ENCODE measurements at regions not wholly inside any gene's neighbourhood (a gene's known extent, or its start where the extent isn't known, plus 50 kb on each side); places are given as distances from the start of the nearest gene placed in this dataset.

GRCh38 chr2:76270096-76270710 is 559.5 kb upstream of the GCFC2 start:
- no peak for DNase-seq (ENCODE audit: low read depth in 3 of 3, low spot score in 1 of 3)

DNA sequence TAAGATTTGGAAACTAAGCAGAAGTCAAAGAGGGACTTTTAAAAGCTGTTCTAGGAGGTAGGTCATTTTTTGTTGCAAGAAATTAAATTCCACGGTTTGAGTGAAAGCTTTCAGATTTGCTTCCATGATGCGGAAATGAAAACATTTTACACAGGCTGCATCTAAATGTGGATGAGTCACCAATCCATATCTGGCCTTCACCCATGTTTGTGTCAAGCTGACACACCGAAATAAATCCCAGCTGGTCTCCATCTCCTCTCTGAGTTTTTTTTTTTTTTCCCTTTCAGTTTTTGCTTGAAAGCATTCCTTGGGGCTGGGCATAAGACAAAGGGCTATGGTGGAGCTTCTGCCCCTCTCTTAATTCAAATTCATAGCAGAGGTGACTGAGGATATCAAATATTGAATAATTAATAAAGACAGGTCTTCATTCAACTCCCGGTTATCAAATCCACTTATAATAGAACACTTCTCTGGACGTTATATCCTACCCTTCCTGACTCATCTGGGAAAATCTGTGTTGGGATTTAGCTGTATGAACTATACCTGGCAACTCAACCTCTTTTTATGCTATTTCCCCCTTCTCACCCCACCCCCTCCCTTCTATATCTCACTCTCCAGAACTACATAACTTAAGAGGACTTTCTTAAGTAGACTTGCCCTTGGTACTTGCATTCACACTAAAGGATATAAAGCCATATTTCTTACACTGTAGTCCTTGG is 558.3 kb upstream of the GCFC2 start:
- no peak for DNase-seq (ENCODE audit: low read depth in 3 of 3, low spot score in 1 of 3)

DNA sequence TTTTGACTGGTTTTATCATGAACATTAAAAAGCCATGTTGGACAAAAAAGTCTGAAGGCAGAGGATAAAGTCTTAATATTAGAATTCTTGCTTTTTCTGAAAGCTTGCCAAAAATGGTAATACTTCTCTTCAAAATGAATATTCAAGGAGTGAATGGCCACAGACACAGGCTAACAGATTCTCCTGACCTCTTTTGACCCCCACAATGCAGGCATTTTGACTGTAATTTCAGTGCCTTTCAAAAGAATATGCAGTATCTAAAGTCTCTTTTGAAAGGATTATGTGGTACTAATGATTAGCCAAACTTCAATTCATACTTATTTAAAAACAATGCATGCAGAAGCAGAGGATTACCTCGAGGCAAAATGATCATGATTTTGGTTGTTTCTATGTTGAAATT is 557.8 kb upstream of the GCFC2 start:
- no peak for DNase-seq (ENCODE audit: low read depth in 3 of 3, low spot score in 1 of 3)

- no peak for DNase-seq (ENCODE audit: low read depth in 3 of 3, low spot score in 1 of 3)
These were observed 547.1 kb upstream of the GCFC2 start for GRCh38 chr2:76257802-76258201.

GRCh38 chr2:76256458-76257088 is 545.9 kb upstream of the GCFC2 start:
- DNase-seq (ENCODE audit: low read depth in 3 of 3, low spot score in 1 of 3): no peak

GRCh38 chr2:76252704-76253103 is 542.0 kb upstream of the GCFC2 start:
- no peak for DNase-seq (ENCODE audit: low read depth in 3 of 3, low spot score in 1 of 3)

- no peak for DNase-seq (ENCODE audit: low read depth in 3 of 3, low spot score in 1 of 3)
These were observed 540.6 kb upstream of the GCFC2 start for GRCh38 chr2:76251342-76251741.

DNA sequence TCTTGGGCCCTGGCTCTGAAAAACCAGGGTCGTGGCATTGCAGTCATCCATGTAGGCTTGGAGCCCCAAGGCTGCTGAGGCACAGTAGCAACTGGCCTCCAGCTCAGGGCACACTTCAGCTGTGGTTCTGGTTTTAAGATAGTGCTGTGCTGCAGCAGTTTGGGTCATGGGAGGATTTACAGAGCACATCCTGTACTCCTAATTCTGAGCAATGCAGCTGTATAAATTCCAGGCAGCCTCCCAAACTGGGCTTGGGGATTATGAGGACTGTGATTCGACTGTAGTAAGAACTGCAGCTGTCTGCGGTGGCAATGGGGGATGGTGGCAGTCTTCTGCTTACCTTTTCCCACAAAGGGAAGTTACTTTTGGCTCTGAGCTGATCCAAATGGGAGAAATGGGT is 536.3 kb upstream of the GCFC2 start:
- DNase-seq (ENCODE audit: low read depth in 3 of 3, low spot score in 1 of 3): no peak

GRCh38 chr2:76211991-76212985 is 501.6 kb upstream of the GCFC2 start:
- DNase-seq (ENCODE audit: low read depth in 3 of 3, low spot score in 1 of 3): no peak

GRCh38 chr2:76210551-76210950 is 499.8 kb upstream of the GCFC2 start:
- no peak for DNase-seq (ENCODE audit: low read depth in 3 of 3, low spot score in 1 of 3)

GRCh38 chr2:76204048-76204447 is 493.3 kb upstream of the GCFC2 start:
- no peak for DNase-seq (ENCODE audit: low read depth in 3 of 3, low spot score in 1 of 3)

GRCh38 chr2:76202866-76203265 is 492.2 kb upstream of the GCFC2 start:
- DNase-seq (ENCODE audit: low read depth in 3 of 3, low spot score in 1 of 3): no peak

GRCh38 chr2:76197842-76198448 is 487.2 kb upstream of the GCFC2 start:
- peak in 1 of 3 donors; percentile 3 for DNase-seq (ENCODE audit: low read depth in 3 of 3, low spot score in 1 of 3)

DNA sequence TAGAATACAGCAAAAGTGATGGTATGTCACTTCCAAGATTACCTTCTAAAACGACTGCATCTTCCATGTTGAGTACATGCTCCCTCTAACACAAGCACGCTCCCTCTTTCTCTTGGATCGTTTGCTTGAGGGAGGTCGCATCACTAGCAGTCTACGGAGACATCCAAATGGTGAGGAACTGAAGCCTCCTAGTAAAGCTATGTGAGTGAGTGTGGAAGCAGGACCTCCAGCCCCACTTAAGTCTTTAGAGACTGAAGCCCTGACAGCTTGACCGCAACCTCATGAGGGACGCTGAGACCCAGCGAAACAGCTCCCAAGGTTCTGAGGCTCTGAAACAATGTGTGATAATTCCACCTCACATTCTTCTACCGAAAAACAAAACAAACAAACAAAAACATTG is 486.7 kb upstream of the GCFC2 start:
- DNase-seq (ENCODE audit: low read depth in 3 of 3, low spot score in 1 of 3): no peak

- DNase-seq (ENCODE audit: low read depth in 3 of 3, low spot score in 1 of 3): no peak
These were observed 483.5 kb upstream of the GCFC2 start for GRCh38 chr2:76194031-76194775.

DNA sequence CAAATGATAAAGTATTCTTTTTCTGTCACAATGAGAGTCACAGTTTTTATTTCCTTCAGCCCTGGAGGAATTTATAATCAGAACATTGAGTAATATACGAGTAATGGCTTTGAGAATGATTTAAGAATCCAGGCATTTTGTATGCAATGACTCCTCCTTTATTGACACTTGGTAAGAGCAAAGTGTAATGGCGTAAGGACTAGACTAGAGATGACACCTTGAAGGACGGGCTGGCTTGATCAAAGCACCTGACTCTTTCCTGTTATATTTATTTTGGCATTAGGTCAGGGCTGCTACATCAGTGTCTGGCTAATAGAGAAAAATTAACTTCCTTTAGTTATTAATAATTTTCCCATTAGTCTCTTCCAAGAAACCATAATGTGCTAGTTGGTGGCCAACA is 482.4 kb upstream of the GCFC2 start:
- DNase-seq (ENCODE audit: low read depth in 3 of 3, low spot score in 1 of 3): no peak

DNA sequence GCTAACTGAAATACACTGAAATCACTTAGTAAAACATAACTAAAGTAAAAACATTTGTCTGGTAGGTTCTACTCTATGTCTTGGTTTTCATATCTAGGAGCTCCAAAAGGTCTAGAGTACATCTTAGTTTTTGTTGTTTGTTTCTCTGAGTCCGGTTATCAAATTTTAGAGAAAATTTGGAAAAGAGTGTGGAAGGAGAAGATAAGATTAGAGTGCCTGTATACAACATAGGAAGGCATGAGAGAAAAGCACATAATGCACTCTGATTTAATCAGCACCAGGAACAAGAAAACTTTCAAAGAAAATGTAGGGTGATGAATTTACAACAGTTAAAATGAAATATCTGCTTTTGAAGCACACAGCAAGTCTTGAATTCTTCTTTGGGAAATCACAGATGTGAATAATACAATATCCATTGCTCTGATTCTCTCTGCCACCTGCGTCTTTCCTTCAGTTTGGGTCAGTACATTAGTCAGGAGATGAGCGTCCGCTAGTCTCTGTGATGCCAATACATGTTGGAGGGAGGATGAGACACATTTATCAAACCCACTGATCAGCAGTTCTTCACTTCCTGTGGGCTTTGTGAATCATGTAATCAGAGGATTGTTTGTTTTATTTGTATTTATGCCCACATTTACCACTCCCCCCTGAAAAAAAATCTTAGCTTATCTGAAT is 477.8 kb upstream of the GCFC2 start:
- DNase-seq (ENCODE audit: low read depth in 3 of 3, low spot score in 1 of 3): no peak

- DNase-seq (ENCODE audit: low read depth in 3 of 3, low spot score in 1 of 3): no peak
These were observed 476.7 kb upstream of the GCFC2 start for GRCh38 chr2:76187415-76187814.

DNA sequence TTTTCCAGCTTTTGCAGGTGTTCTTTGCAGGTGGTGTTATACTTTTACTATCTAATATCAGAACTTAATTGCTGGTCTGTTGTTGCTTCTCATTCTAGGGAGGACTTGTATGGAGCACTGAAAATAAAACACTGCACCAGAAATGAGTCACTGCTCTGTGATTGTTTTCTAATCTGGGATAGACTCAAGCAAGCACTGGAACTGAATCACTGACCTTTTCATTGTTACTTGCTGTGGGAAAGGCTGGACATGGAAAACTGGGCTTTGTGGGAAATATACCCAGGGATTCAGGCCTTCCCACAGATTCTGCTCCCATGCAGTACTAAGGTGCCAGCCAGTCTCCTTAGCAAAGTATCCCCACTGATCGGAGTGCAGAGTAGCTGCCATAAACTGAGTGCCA is 470.0 kb upstream of the GCFC2 start:
- no peak for DNase-seq (ENCODE audit: low read depth in 3 of 3, low spot score in 1 of 3)

DNA sequence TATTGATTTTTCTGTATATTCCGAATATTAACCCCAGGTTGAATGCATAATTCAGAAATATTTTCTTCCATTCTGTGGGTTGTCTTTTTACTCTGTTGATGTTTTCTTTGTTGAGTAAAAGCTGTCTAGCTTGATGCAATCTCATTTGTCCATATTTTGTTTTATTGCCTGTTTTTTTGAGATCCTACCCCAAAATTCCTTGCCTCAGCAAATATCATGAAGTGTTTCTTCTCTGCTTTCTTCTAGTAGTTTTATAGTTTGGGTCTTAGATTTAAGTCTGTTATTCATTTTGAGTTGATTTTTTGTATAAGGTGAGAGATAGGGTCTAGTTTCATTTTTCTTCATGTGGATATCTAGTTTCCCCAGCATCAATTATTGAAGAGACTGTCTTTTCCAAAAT is 467.9 kb upstream of the GCFC2 start:
- DNase-seq (ENCODE audit: low read depth in 3 of 3, low spot score in 1 of 3): no peak
